WTC11 (cell line): ENCODE measurements at regions not wholly inside any gene's neighbourhood (a gene's known extent, or its start where the extent isn't known, plus 50 kb on each side); places are given as distances from the start of the nearest gene placed in this dataset.

Experiments used
- GRHL2 ChIP-seq: fragments of 250-450 bp; sonication (Bioruptor Pico); IDR thresholded peaks from 2 replicates; pipeline ENCODE4 v1.8.0; 2022; ENCODE audit warnings: mild to moderate bottlenecking, moderate library complexity; ENCODE audit not compliant: insufficient replicate concordance, severe bottlenecking
- MYBL2 ChIP-seq: sonication (generic); formaldehyde crosslinking; IDR thresholded peaks from 2 replicates; pipeline ENCODE4 v1.8.1; 2023; ENCODE audit warnings: mild to moderate bottlenecking, moderate library complexity, missing genetic modification reagents
- NR2C2 ChIP-seq: sonication (generic); formaldehyde crosslinking; IDR thresholded peaks from 2 replicates; pipeline ENCODE4 v1.8.0; 2022; ENCODE audit warnings: mild to moderate bottlenecking, missing genetic modification reagents
- TEAD4 ChIP-seq: sonication (generic); formaldehyde crosslinking; IDR thresholded peaks from 2 replicates; pipeline ENCODE4 v1.8.0; 2022; ENCODE audit warnings: mild to moderate bottlenecking, missing genetic modification reagents
- ZNF416 ChIP-seq: fragments of 250-450 bp; sonication (Bioruptor Pico); IDR thresholded peaks from 2 replicates; pipeline ENCODE4 v1.9.0; 2021; ENCODE audit warnings: mild to moderate bottlenecking, inconsistent platforms
- ZNF423 ChIP-seq: fragments of 250-450 bp; sonication (Bioruptor Pico); IDR thresholded peaks from 2 replicates; pipeline ENCODE4 v2.1.2; 2022; ENCODE audit warnings: mild to moderate bottlenecking, moderate library complexity
- TF ChIP-seq, protein P1 (sequence below): fragments of 200-600 bp; IDR thresholded peaks from 2 replicates; pipeline ENCODE4 v1.8.0; 2022; ENCODE audit warnings: antibody characterized with exemption
- TF ChIP-seq, protein P2 (sequence below): sonication (generic); formaldehyde crosslinking; conservative IDR thresholded peaks from 2 replicates; pipeline ENCODE4 v1.8.1; 2022; ENCODE audit warnings: mild to moderate bottlenecking, missing genetic modification reagents
- TF ChIP-seq, protein P3 (sequence below): sonication (generic); formaldehyde crosslinking; IDR thresholded peaks from 2 replicates; pipeline ENCODE4 v1.8.1; 2022; ENCODE audit warnings: mild to moderate bottlenecking, moderate library complexity, missing genetic modification reagents
- TF ChIP-seq, protein P4 (sequence below): sonication (generic); formaldehyde crosslinking; IDR thresholded peaks from 2 replicates; pipeline ENCODE4 v1.8.1; 2023; ENCODE audit warnings: mild to moderate bottlenecking, missing genetic modification reagents, moderate library complexity
- TF ChIP-seq, protein P5 (sequence below): sonication (generic); formaldehyde crosslinking; IDR thresholded peaks from 2 replicates; pipeline ENCODE4 v1.8.1; 2022; ENCODE audit warnings: low read depth, missing genetic modification reagents, borderline replicate concordance
- TF ChIP-seq, protein P6 (sequence below): fragments of 250-450 bp; sonication (Bioruptor Pico); IDR thresholded peaks from 2 replicates; pipeline ENCODE4 v2.1.2; 2022; ENCODE audit warnings: mild to moderate bottlenecking, moderate library complexity
- TF ChIP-seq, protein P7 (sequence below): sonication (generic); formaldehyde crosslinking; IDR thresholded peaks from 2 replicates; pipeline ENCODE4 v1.8.1; 2023; ENCODE audit warnings: mild to moderate bottlenecking, missing genetic modification reagents

DNA sequence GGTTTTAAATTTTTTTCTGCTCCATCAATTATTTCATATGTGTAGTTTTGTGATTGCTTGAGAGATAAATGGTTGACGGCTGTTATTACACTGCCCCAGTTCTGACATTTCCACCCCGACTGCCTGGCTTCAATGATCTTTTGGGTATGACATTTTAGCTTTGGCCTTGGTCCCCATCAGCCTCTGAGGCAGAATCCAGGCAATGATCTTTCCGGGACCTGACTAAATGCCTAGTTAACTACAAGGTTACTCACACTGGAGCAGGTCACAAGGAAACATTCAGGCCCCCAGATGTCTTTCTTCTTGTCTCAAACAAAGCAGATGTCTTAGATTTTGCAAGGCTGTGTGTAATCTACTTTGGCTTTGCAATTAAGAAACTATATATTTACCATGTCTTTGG lies 61.1 kb upstream of the TMCO5A start:
- TF ChIP-seq, protein P1, sequence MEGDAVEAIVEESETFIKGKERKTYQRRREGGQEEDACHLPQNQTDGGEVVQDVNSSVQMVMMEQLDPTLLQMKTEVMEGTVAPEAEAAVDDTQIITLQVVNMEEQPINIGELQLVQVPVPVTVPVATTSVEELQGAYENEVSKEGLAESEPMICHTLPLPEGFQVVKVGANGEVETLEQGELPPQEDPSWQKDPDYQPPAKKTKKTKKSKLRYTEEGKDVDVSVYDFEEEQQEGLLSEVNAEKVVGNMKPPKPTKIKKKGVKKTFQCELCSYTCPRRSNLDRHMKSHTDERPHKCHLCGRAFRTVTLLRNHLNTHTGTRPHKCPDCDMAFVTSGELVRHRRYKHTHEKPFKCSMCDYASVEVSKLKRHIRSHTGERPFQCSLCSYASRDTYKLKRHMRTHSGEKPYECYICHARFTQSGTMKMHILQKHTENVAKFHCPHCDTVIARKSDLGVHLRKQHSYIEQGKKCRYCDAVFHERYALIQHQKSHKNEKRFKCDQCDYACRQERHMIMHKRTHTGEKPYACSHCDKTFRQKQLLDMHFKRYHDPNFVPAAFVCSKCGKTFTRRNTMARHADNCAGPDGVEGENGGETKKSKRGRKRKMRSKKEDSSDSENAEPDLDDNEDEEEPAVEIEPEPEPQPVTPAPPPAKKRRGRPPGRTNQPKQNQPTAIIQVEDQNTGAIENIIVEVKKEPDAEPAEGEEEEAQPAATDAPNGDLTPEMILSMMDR = no peak
- TF ChIP-seq ZNF416 = no peak
- TF ChIP-seq MYBL2 = no peak
- TF ChIP-seq, protein P2, sequence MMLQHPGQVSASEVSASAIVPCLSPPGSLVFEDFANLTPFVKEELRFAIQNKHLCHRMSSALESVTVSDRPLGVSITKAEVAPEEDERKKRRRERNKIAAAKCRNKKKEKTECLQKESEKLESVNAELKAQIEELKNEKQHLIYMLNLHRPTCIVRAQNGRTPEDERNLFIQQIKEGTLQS = no peak
- TF ChIP-seq, protein P3, sequence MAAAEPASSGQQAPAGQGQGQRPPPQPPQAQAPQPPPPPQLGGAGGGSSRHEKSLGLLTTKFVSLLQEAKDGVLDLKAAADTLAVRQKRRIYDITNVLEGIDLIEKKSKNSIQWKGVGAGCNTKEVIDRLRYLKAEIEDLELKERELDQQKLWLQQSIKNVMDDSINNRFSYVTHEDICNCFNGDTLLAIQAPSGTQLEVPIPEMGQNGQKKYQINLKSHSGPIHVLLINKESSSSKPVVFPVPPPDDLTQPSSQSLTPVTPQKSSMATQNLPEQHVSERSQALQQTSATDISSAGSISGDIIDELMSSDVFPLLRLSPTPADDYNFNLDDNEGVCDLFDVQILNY = no peak
- TF ChIP-seq, protein P4, sequence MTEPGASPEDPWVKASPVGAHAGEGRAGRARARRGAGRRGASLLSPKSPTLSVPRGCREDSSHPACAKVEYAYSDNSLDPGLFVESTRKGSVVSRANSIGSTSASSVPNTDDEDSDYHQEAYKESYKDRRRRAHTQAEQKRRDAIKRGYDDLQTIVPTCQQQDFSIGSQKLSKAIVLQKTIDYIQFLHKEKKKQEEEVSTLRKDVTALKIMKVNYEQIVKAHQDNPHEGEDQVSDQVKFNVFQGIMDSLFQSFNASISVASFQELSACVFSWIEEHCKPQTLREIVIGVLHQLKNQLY (CRISPR knock-in tag) = no peak
- no peak for TF ChIP-seq GRHL2 (CRISPR knock-in tag)
- no peak for TF ChIP-seq ZNF423 (CRISPR knock-in tag)
- no peak for TF ChIP-seq TEAD4
- TF ChIP-seq, protein P5, sequence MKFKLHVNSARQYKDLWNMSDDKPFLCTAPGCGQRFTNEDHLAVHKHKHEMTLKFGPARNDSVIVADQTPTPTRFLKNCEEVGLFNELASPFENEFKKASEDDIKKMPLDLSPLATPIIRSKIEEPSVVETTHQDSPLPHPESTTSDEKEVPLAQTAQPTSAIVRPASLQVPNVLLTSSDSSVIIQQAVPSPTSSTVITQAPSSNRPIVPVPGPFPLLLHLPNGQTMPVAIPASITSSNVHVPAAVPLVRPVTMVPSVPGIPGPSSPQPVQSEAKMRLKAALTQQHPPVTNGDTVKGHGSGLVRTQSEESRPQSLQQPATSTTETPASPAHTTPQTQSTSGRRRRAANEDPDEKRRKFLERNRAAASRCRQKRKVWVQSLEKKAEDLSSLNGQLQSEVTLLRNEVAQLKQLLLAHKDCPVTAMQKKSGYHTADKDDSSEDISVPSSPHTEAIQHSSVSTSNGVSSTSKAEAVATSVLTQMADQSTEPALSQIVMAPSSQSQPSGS = no peak
- TF ChIP-seq, protein P6, sequence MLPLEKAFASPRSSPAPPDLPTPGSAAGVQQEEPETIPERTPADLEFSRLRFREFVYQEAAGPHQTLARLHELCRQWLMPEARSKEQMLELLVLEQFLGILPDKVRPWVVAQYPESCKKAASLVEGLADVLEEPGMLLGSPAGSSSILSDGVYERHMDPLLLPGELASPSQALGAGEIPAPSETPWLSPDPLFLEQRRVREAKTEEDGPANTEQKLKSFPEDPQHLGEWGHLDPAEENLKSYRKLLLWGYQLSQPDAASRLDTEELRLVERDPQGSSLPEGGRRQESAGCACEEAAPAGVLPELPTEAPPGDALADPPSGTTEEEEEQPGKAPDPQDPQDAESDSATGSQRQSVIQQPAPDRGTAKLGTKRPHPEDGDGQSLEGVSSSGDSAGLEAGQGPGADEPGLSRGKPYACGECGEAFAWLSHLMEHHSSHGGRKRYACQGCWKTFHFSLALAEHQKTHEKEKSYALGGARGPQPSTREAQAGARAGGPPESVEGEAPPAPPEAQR (CRISPR knock-in tag) = no peak
- no peak for TF ChIP-seq NR2C2 (CRISPR knock-in tag)
- TF ChIP-seq, protein P7, sequence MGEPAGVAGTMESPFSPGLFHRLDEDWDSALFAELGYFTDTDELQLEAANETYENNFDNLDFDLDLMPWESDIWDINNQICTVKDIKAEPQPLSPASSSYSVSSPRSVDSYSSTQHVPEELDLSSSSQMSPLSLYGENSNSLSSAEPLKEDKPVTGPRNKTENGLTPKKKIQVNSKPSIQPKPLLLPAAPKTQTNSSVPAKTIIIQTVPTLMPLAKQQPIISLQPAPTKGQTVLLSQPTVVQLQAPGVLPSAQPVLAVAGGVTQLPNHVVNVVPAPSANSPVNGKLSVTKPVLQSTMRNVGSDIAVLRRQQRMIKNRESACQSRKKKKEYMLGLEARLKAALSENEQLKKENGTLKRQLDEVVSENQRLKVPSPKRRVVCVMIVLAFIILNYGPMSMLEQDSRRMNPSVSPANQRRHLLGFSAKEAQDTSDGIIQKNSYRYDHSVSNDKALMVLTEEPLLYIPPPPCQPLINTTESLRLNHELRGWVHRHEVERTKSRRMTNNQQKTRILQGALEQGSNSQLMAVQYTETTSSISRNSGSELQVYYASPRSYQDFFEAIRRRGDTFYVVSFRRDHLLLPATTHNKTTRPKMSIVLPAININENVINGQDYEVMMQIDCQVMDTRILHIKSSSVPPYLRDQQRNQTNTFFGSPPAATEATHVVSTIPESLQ = no peak
